HepG2 (cell line): ENCODE measurements at regions not wholly inside any gene's neighbourhood (a gene's known extent, or its start where the extent isn't known, plus 50 kb on each side); places are given as distances from the start of the nearest gene placed in this dataset.
A peak's percentile ranks its signal among the peaks of the same experiment; 100 is the strongest.

Source experiments
- CHD4 ChIP-seq: fragments of 200-600 bp; sonication (generic); IDR thresholded peaks from 2 replicates; pipeline ENCODE4 v1.7.0; 2017; ENCODE audit warnings: mild to moderate bottlenecking, low read length, borderline replicate concordance
- GABPB1 ChIP-seq: IDR thresholded peaks from 2 replicates; pipeline ENCODE4 v1.6.1; 2016; ENCODE audit warnings: mild to moderate bottlenecking, missing genetic modification reagents, moderate library complexity, missing compliant biosample characterization
- HNRNPK ChIP-seq: fragments of 200-400 bp; formaldehyde crosslinking; IDR thresholded peaks from 2 replicates; pipeline ENCODE4 v1.6.1; 2018; ENCODE audit warnings: low read length, low read depth, moderate library complexity, mild to moderate bottlenecking; ENCODE audit not compliant: poor library complexity, severe bottlenecking
- KLF15 ChIP-seq: sonication (generic); formaldehyde crosslinking; IDR thresholded peaks from 2 replicates; pipeline ENCODE4 v1.8.1; 2023; ENCODE audit warnings: borderline replicate concordance, mild to moderate bottlenecking, inconsistent platforms, missing genetic modification reagents, mixed read lengths
- MTF2 ChIP-seq: sonication (generic); formaldehyde crosslinking; IDR thresholded peaks from 2 replicates; pipeline ENCODE4 v1.5.0; 2020; ENCODE audit warnings: missing genetic modification reagents, borderline replicate concordance
- NCOR1 ChIP-seq: fragments of 200-600 bp; sonication (generic); IDR thresholded peaks from 2 replicates; pipeline ENCODE4 v1.7.0; 2017; ENCODE audit warnings: antibody characterized with exemption, low read length, borderline replicate concordance
- NPAS2 ChIP-seq: sonication (generic); formaldehyde crosslinking; IDR thresholded peaks from 2 replicates; pipeline ENCODE4 v1.8.0; 2022; ENCODE audit warnings: mild to moderate bottlenecking, missing genetic modification reagents, borderline replicate concordance
- PHF8 ChIP-seq: sonication (generic); formaldehyde crosslinking; IDR thresholded peaks from 2 replicates; pipeline ENCODE4 v1.5.0; 2020; ENCODE audit warnings: missing genetic modification reagents
- SMAD9 ChIP-seq: sonication (generic); formaldehyde crosslinking; IDR thresholded peaks from 2 replicates; pipeline ENCODE4 v1.5.1; 2020; ENCODE audit warnings: mild to moderate bottlenecking, missing genetic modification reagents
- ZC3H4 ChIP-seq: sonication (generic); formaldehyde crosslinking; IDR thresholded peaks from 2 replicates; pipeline ENCODE4 v1.4.0; 2020; ENCODE audit warnings: missing genetic modification reagents, borderline replicate concordance
- ZFY ChIP-seq: sonication (generic); formaldehyde crosslinking; IDR thresholded peaks from 2 replicates; pipeline ENCODE4 v1.4.0; 2020; ENCODE audit warnings: missing genetic modification reagents
- ZNF138 ChIP-seq: sonication (generic); formaldehyde crosslinking; IDR thresholded peaks from 2 replicates; pipeline ENCODE4 v1.5.0; 2020; ENCODE audit warnings: mild to moderate bottlenecking, low read depth, missing genetic modification reagents
- ZNF343 ChIP-seq: sonication (generic); formaldehyde crosslinking; IDR thresholded peaks from 2 replicates; pipeline ENCODE4 v1.4.0; 2020; ENCODE audit warnings: mild to moderate bottlenecking, missing genetic modification reagents
- TF ChIP-seq, protein P1 (sequence below): sonication (generic); formaldehyde crosslinking; conservative IDR thresholded peaks from 2 replicates; pipeline ENCODE4 v1.8.0; 2022; ENCODE audit warnings: missing genetic modification reagents
- TF ChIP-seq, protein P2 (sequence below): sonication (generic); formaldehyde crosslinking; IDR thresholded peaks from 2 replicates; pipeline ENCODE4 v1.4.0; 2020; ENCODE audit warnings: missing genetic modification reagents
- TF ChIP-seq, protein P3 (sequence below): sonication (generic); formaldehyde crosslinking; IDR thresholded peaks from 2 replicates; pipeline ENCODE4 v1.4.0; 2020; ENCODE audit warnings: missing genetic modification reagents, borderline replicate concordance
- TF ChIP-seq, protein P4 (sequence below): sonication (generic); formaldehyde crosslinking; IDR thresholded peaks from 2 replicates; pipeline ENCODE4 v1.8.1; 2023; ENCODE audit warnings: mild to moderate bottlenecking, inconsistent platforms, moderate library complexity, missing genetic modification reagents, borderline replicate concordance
- TF ChIP-seq, protein P5 (sequence below): sonication (generic); formaldehyde crosslinking; IDR thresholded peaks from 2 replicates; pipeline ENCODE4 v1.8.1; 2023; ENCODE audit warnings: mild to moderate bottlenecking, moderate library complexity, missing genetic modification reagents
- TF ChIP-seq, protein P6 (sequence below): sonication (generic); formaldehyde crosslinking; IDR thresholded peaks from 2 replicates; pipeline ENCODE4 v1.5.0; 2020; ENCODE audit warnings: missing genetic modification reagents

DNA sequence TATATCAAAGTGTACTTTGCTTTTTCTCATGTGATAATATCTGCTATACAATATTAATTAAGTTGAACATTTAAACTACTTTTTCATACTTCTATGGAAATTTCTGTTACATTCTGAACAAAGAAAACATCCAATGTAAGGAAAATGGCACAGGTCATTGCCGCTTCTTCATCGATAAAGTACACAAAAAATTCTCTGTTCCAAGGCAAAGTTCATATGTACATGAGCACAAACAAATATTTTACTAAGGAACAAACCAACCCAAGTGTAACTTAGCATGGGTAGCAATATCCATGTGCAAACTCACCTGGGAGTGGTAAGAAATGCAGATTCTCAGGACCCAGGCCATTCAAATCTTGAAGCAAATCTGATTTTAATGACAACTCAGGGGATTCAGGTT lies 139.8 kb downstream of the TMEM161B start (continued):
- TF ChIP-seq, protein P1, sequence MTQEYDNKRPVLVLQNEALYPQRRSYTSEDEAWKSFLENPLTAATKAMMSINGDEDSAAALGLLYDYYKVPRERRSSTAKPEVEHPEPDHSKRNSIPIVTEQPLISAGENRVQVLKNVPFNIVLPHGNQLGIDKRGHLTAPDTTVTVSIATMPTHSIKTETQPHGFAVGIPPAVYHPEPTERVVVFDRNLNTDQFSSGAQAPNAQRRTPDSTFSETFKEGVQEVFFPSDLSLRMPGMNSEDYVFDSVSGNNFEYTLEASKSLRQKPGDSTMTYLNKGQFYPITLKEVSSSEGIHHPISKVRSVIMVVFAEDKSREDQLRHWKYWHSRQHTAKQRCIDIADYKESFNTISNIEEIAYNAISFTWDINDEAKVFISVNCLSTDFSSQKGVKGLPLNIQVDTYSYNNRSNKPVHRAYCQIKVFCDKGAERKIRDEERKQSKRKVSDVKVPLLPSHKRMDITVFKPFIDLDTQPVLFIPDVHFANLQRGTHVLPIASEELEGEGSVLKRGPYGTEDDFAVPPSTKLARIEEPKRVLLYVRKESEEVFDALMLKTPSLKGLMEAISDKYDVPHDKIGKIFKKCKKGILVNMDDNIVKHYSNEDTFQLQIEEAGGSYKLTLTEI (CRISPR knock-in tag) = no peak
- TF ChIP-seq, protein P2, sequence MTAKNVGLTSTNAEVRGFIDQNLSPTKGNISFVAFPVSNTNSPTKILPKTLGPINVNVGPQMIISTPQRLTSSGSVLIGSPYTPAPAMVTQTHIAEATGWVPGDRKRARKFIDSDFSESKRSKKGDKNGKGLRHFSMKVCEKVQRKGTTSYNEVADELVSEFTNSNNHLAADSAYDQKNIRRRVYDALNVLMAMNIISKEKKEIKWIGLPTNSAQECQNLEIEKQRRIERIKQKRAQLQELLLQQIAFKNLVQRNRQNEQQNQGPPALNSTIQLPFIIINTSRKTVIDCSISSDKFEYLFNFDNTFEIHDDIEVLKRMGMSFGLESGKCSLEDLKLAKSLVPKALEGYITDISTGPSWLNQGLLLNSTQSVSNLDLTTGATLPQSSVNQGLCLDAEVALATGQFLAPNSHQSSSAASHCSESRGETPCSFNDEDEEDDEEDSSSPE (CRISPR knock-in tag) = 0 out of 2 replicates have a peak, but pooled peaks have one; percentile 15
- no peak for TF ChIP-seq PHF8 (CRISPR knock-in tag)
- TF ChIP-seq, protein P3, sequence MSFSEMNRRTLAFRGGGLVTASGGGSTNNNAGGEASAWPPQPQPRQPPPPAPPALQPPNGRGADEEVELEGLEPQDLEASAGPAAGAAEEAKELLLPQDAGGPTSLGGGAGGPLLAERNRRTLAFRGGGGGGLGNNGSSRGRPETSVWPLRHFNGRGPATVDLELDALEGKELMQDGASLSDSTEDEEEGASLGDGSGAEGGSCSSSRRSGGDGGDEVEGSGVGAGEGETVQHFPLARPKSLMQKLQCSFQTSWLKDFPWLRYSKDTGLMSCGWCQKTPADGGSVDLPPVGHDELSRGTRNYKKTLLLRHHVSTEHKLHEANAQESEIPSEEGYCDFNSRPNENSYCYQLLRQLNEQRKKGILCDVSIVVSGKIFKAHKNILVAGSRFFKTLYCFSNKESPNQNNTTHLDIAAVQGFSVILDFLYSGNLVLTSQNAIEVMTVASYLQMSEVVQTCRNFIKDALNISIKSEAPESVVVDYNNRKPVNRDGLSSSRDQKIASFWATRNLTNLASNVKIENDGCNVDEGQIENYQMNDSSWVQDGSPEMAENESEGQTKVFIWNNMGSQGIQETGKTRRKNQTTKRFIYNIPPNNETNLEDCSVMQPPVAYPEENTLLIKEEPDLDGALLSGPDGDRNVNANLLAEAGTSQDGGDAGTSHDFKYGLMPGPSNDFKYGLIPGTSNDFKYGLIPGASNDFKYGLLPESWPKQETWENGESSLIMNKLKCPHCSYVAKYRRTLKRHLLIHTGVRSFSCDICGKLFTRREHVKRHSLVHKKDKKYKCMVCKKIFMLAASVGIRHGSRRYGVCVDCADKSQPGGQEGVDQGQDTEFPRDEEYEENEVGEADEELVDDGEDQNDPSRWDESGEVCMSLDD (CRISPR knock-in tag) = no peak
- TF ChIP-seq ZFY (CRISPR knock-in tag) = no peak
- TF ChIP-seq HNRNPK = no peak
- TF ChIP-seq ZC3H4 = no peak
- TF ChIP-seq MTF2 (CRISPR knock-in tag) = no peak
- peak; percentile 65; the same call in 1 of the 2 replicates for TF ChIP-seq NCOR1
- no peak for TF ChIP-seq SMAD9
- TF ChIP-seq CHD4 = 0 out of 2 replicates have a peak, but pooled peaks have one; percentile 38
- TF ChIP-seq, protein P4, sequence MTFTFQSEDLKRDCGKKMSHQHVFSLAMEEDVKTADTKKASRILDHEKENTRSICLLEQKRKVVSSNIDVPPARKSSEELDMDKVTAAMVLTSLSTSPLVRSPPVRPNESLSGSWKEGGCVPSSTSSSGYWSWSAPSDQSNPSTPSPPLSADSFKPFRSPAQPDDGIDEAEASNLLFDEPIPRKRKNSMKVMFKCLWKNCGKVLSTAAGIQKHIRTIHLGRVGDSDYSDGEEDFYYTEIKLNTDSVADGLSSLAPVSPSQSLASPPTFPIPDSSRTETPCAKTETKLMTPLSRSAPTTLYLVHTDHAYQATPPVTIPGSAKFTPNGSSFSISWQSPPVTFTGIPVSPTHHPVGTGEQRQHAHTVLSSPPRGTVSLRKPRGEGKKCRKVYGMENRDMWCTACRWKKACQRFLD = no peak
- no peak for TF ChIP-seq GABPB1
- TF ChIP-seq KLF15 (CRISPR knock-in tag) = peak; percentile 42; the same call in 1 of the 2 replicates
- TF ChIP-seq ZNF343 (CRISPR knock-in tag) = no peak
- TF ChIP-seq ZNF138 = no peak
- TF ChIP-seq, protein P5, sequence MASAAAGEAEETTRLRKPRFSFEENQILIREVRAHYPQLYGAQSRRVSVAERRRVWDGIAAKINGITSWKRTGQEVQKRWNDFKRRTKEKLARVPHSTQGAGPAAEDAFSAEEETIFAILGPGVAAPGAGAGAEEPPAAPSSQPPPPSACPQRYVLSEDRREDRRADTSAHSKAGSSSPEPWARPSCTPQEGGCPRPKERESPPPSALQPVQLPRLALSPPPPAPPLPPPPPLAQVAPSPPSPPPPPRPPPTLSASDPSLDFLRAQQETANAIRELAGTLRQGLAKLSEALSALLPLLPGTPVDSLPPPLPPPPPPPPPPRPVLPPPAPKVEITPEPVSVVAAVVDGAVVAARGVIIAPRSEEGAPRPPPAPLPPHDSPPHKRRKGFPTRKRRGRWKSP (CRISPR knock-in tag) = peak; percentile 40; the same call in 1 of the 2 replicates
- TF ChIP-seq, protein P6, sequence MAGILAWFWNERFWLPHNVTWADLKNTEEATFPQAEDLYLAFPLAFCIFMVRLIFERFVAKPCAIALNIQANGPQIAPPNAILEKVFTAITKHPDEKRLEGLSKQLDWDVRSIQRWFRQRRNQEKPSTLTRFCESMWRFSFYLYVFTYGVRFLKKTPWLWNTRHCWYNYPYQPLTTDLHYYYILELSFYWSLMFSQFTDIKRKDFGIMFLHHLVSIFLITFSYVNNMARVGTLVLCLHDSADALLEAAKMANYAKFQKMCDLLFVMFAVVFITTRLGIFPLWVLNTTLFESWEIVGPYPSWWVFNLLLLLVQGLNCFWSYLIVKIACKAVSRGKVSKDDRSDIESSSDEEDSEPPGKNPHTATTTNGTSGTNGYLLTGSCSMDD = no peak
- no peak for TF ChIP-seq NPAS2 (CRISPR knock-in tag)
